GM23338 (cell line): ENCODE measurements at regions not wholly inside any gene's neighbourhood (a gene's known extent, or its start where the extent isn't known, plus 50 kb on each side); places are given as distances from the start of the nearest gene placed in this dataset.

Experiments used
- ATAC-seq: fragments of 200-7000 bp; cut with Tn5 transposase; 3 replicates; pipeline ENCODE4 v1.9.1; 2020
- DNase-seq: peaks from one replicate; pipeline ENCODE4 v3.0.0-alpha.2; 2015; ENCODE audit warnings: low spot score
- H2AFZ ChIP-seq: fragments of 200-600 bp; sonication (generic); 2 replicates; pipeline ENCODE4 v1.8.0; 2016; ENCODE audit warnings: antibody characterized with exemption, mild to moderate bottlenecking, moderate library complexity
- H3F3A ChIP-seq: fragments of 200-600 bp; sonication (generic); replicated peaks from 2 replicates; pipeline ENCODE4 v1.8.0; 2017; ENCODE audit warnings: antibody characterized with exemption, mixed run types, low read depth
- H3K27ac ChIP-seq: fragments of 200-600 bp; sonication (generic); 2 replicates; pipeline ENCODE4 v1.6.1; 2016; ENCODE audit warnings: low read depth
- H3K27me3 ChIP-seq: fragments of 200-600 bp; sonication (generic); 2 replicates; pipeline ENCODE4 v1.8.0; 2016; ENCODE audit warnings: mild to moderate bottlenecking, mixed run types, moderate library complexity; ENCODE audit not compliant: insufficient read depth
- H3K36me3 ChIP-seq: fragments of 200-600 bp; sonication (generic); 2 replicates; pipeline ENCODE4 v1.8.0; 2016; ENCODE audit warnings: mild to moderate bottlenecking; ENCODE audit not compliant: insufficient read depth
- H3K4me1 ChIP-seq: fragments of 200-600 bp; sonication (generic); 2 replicates; pipeline ENCODE4 v1.8.0; 2016; ENCODE audit warnings: mild to moderate bottlenecking, moderate library complexity; ENCODE audit not compliant: insufficient read depth
- H3K4me2 ChIP-seq: fragments of 200-600 bp; sonication (generic); 2 replicates; pipeline ENCODE4 v1.7.1; 2017; ENCODE audit warnings: mixed run types
- H3K4me3 ChIP-seq: fragments of 200-600 bp; sonication (generic); 2 replicates; pipeline ENCODE4 v1.6.1; 2016; ENCODE audit warnings: mixed run types
- H3K79me2 ChIP-seq: fragments of 200-600 bp; sonication (generic); replicated peaks from 2 replicates; pipeline ENCODE4 v1.8.0; 2017; ENCODE audit warnings: mild to moderate bottlenecking; ENCODE audit not compliant: insufficient read depth
- H3K9me2 ChIP-seq: fragments of 200-600 bp; sonication (generic); 2 replicates; pipeline ENCODE4 v1.8.0; 2017; ENCODE audit not compliant: insufficient read depth
- H4K20me1 ChIP-seq: fragments of 200-600 bp; sonication (generic); replicated peaks from 2 replicates; pipeline ENCODE4 v1.8.0; 2017; ENCODE audit warnings: mild to moderate bottlenecking; ENCODE audit not compliant: insufficient read depth
- H3K27ac Mint-ChIP-seq: 2 replicates; pipeline ENCODE4 v1.8.0; 2020; ENCODE audit warnings: inconsistent platforms, mild to moderate bottlenecking, moderate library complexity, mixed read lengths
- H3K27me3 Mint-ChIP-seq: 3 replicates; pipeline ENCODE4 v1.8.0; 2022; ENCODE audit warnings: low read depth, mild to moderate bottlenecking, moderate library complexity, mixed read lengths, inconsistent platforms; ENCODE audit not compliant: insufficient read depth, poor library complexity
- H3K36me3 Mint-ChIP-seq: 3 replicates; pipeline ENCODE4 v1.8.0; 2021; ENCODE audit warnings: low read depth, mild to moderate bottlenecking, inconsistent platforms, moderate library complexity, mixed read lengths
- H3K4me1 Mint-ChIP-seq: 3 replicates; pipeline ENCODE4 v1.8.0; 2020; ENCODE audit warnings: mild to moderate bottlenecking, inconsistent platforms, mixed read lengths
- H3K4me3 Mint-ChIP-seq: 3 replicates; pipeline ENCODE4 v1.8.0; 2021; ENCODE audit warnings: moderate library complexity, mild to moderate bottlenecking, inconsistent platforms, mixed read lengths
- H3K9me3 Mint-ChIP-seq: 3 replicates; pipeline ENCODE4 v1.8.0; 2020; ENCODE audit warnings: moderate library complexity, mild to moderate bottlenecking, inconsistent platforms, mixed read lengths
- CREB1 ChIP-seq: fragments of 250-450 bp; sonication (Bioruptor Pico); IDR thresholded peaks from 2 replicates; pipeline ENCODE4 v1.5.0; 2020; ENCODE audit warnings: low read depth, mild to moderate bottlenecking, moderate library complexity
- EZH2 ChIP-seq: fragments of 200-600 bp; sonication (generic); IDR thresholded peaks from one replicate; pipeline ENCODE4 v1.8.0; 2017; ENCODE audit warnings: antibody characterized with exemption, mild to moderate bottlenecking, low read depth; ENCODE audit not compliant: unreplicated experiment
- EZH2phosphoT487 ChIP-seq: fragments of 200-600 bp; sonication (generic); IDR thresholded peaks from one replicate; pipeline ENCODE4 v1.8.1; 2018; ENCODE audit warnings: antibody characterized with exemption; ENCODE audit not compliant: unreplicated experiment
- JUNB ChIP-seq: IDR thresholded peaks from one replicate; pipeline ENCODE4 v1.6.1; 2016; ENCODE audit warnings: antibody characterized with exemption; ENCODE audit not compliant: unreplicated experiment
- NANOG ChIP-seq: IDR thresholded peaks from 2 replicates; pipeline ENCODE4 v1.6.1; 2016; ENCODE audit warnings: antibody characterized with exemption, borderline replicate concordance
- POLR2AphosphoS5 ChIP-seq: IDR thresholded peaks from 2 replicates; pipeline ENCODE4 v1.6.1; 2016; ENCODE audit warnings: antibody characterized with exemption, low read depth
- REST ChIP-seq: IDR thresholded peaks from one replicate; pipeline ENCODE4 v1.6.1; 2018; ENCODE audit warnings: antibody characterized with exemption; ENCODE audit not compliant: unreplicated experiment
- STAT1 ChIP-seq: IDR thresholded peaks from one replicate; pipeline ENCODE4 v1.6.1; 2016; ENCODE audit warnings: antibody characterized with exemption; ENCODE audit not compliant: unreplicated experiment
- ZNF331 ChIP-seq: fragments of 250-450 bp; sonication (Bioruptor Pico); IDR thresholded peaks from 2 replicates; pipeline ENCODE4 v1.5.0; 2020; ENCODE audit warnings: low read depth, mild to moderate bottlenecking, moderate library complexity
- TF ChIP-seq, protein P1 (sequence below), 2 experiments: fragments of 200-600 bp in 1 of 2; sonication (generic) in 1 of 2; conservative IDR thresholded peaks; 2 replicates each; pipeline versions ENCODE4 v1.5.1 to v1.6.1; 2016 to 2017; ENCODE audit warnings: antibody characterized with exemption in 2 of 2, low read depth in 2 of 2, mild to moderate bottlenecking in 2 of 2, moderate library complexity in 1 of 2
- TF ChIP-seq, protein P2 (sequence below): IDR thresholded peaks from 2 replicates; pipeline ENCODE4 v1.6.1; 2016; ENCODE audit warnings: antibody characterized with exemption

- ATAC-seq = peak; percentile 74
- no peak overlapping the region for H3K4me3 ChIP-seq
- H3K4me2 ChIP-seq = no peak overlapping the region
- H3K79me2 ChIP-seq = no peaks in the 10 kb centered on the region
- Mint-ChIP-seq H3K4me1 (peaks cover 15% of the 10 kb centered on the region), H3K4me3 (no peak overlapping the region), H3K27ac (no peak overlapping the region), H3K9me3 (no peaks in the 10 kb centered on the region), H3K27me3 (peaks cover 8% of the 10 kb centered on the region), H3K36me3 (no peaks in the 10 kb centered on the region)
- H3K9me2 ChIP-seq = no peaks in the 10 kb centered on the region
- H3K27ac ChIP-seq = no peak overlapping the region
- H3K27me3 ChIP-seq = no peaks in the 10 kb centered on the region
- H3F3A ChIP-seq = 0 out of 2 replicates have a peak, but pooled peaks cover 3% of the 10 kb centered on the region
- H2AFZ ChIP-seq = no peak overlapping the region
- peak; percentile 51 for DNase-seq
- no peak for TF ChIP-seq EZH2phosphoT487
- no peak for TF ChIP-seq EZH2
- no peak for TF ChIP-seq CREB1 (CRISPR knock-in tag)
- TF ChIP-seq, protein P1, sequence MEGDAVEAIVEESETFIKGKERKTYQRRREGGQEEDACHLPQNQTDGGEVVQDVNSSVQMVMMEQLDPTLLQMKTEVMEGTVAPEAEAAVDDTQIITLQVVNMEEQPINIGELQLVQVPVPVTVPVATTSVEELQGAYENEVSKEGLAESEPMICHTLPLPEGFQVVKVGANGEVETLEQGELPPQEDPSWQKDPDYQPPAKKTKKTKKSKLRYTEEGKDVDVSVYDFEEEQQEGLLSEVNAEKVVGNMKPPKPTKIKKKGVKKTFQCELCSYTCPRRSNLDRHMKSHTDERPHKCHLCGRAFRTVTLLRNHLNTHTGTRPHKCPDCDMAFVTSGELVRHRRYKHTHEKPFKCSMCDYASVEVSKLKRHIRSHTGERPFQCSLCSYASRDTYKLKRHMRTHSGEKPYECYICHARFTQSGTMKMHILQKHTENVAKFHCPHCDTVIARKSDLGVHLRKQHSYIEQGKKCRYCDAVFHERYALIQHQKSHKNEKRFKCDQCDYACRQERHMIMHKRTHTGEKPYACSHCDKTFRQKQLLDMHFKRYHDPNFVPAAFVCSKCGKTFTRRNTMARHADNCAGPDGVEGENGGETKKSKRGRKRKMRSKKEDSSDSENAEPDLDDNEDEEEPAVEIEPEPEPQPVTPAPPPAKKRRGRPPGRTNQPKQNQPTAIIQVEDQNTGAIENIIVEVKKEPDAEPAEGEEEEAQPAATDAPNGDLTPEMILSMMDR (conservative IDR thresholded peaks at IDR 0.05; ENCODE audit: low read depth in 2 of 2) = peak; percentile 46 to 79
- H4K20me1 ChIP-seq = no peaks in the 10 kb centered on the region
- peaks cover 12% of the 10 kb centered on the region; the same call in 1 of the 2 replicates for H3K4me1 ChIP-seq
- H3K36me3 ChIP-seq = no peaks in the 10 kb centered on the region
Observed at GRCh38 chr1:58065520-58065919, 481.0 kb downstream of the OMA1 start.

DNA sequence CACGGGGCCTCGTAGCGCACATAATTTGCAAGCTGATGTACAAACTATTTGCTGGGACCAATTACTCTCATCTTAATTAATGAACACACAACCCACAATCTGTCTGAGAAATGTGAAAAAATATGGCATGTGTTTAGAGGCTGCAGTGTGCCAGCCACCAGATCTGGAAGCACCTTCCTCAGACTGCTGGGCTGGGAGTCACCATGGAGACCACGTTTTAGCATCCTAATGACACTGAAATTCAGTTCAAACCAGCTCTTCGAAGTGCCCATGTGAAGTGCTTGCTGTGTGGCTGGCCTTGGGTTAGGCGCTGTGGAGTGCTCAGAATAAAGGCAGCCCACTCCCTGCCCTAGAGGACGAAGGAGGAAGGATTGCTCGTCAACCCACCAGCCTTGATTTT, 482.4 kb downstream of the OMA1 start:
- no peak overlapping the region for H3K27ac Mint-ChIP-seq
- peak; percentile 41 for DNase-seq
- TF ChIP-seq CREB1 (CRISPR knock-in tag) = no peak
- TF ChIP-seq, protein P1 (conservative IDR thresholded peaks at IDR 0.05; ENCODE audit: low read depth in 2 of 2) = no peak
- no peak for TF ChIP-seq STAT1
- no peak for TF ChIP-seq EZH2
- TF ChIP-seq NANOG = no peak
- no peak for TF ChIP-seq REST
- TF ChIP-seq ZNF331 = no peak
- TF ChIP-seq POLR2AphosphoS5 = no peak
- TF ChIP-seq, protein P2, sequence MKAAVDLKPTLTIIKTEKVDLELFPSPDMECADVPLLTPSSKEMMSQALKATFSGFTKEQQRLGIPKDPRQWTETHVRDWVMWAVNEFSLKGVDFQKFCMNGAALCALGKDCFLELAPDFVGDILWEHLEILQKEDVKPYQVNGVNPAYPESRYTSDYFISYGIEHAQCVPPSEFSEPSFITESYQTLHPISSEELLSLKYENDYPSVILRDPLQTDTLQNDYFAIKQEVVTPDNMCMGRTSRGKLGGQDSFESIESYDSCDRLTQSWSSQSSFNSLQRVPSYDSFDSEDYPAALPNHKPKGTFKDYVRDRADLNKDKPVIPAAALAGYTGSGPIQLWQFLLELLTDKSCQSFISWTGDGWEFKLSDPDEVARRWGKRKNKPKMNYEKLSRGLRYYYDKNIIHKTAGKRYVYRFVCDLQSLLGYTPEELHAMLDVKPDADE = no peak
- TF ChIP-seq JUNB = no peak
- no peak for TF ChIP-seq EZH2phosphoT487

More for the DNA sequence above, 482.4 kb downstream of the OMA1 start:
- Histone ChIP-seq H3F3A (0 out of 2 replicates have a peak, but pooled peaks cover 3% of the 10 kb centered on the region), H3K79me2 (no peaks in the 10 kb centered on the region), H3K27me3 (no peaks in the 10 kb centered on the region), H3K4me1 (peaks cover 12% of the 10 kb centered on the region; the same call in 1 of the 2 replicates), H3K9me2 (no peaks in the 10 kb centered on the region), H3K4me3 (no peak overlapping the region), H3K4me2 (no peak overlapping the region), H4K20me1 (no peaks in the 10 kb centered on the region), H3K36me3 (no peaks in the 10 kb centered on the region), H2AFZ (no peak overlapping the region), H3K27ac (no peak overlapping the region)
- Mint-ChIP-seq H3K9me3 (no peaks in the 10 kb centered on the region), H3K4me3 (no peak overlapping the region), H3K27me3 (peaks cover 11% of the 10 kb centered on the region), H3K4me1 (peaks cover 21% of the 10 kb centered on the region), H3K36me3 (no peaks in the 10 kb centered on the region)
- ATAC-seq = peak; percentile 73
